T1000 (cell line): ENCODE measurements at regions not wholly inside any gene's neighbourhood (a gene's known extent, or its start where the extent isn't known, plus 50 kb on each side); places are given as distances from the start of the nearest gene placed in this dataset.

ENCODE experiments used
- DNase-seq: peaks from one replicate; lab custom pipeline; 2025; ENCODE audit warnings: mixed read lengths; lab: John Stamatoyannopoulos, UW

- no peak for DNase-seq
Measured at GRCh38 chr12:128077917-128078298, 189.1 kb upstream of the TMEM132C start.

- no peak for DNase-seq
Measured at GRCh38 chr12:128078301-128078971, 188.5 kb upstream of the TMEM132C start.

GRCh38 chr12:128079446-128079845 is 187.5 kb upstream of the TMEM132C start:
- no peak for DNase-seq

GRCh38 chr12:128083132-128083729 is 183.7 kb upstream of the TMEM132C start:
- DNase-seq = no peak

GRCh38 chr12:128088926-128089325 is 178.0 kb upstream of the TMEM132C start:
- no peak for DNase-seq

GRCh38 chr12:128089961-128090360 is 177.0 kb upstream of the TMEM132C start:
- no peak for DNase-seq

GRCh38 chr12:128091101-128091720 is 175.8 kb upstream of the TMEM132C start:
- DNase-seq = no peak

GRCh38 chr12:128091951-128092382 is 175.0 kb upstream of the TMEM132C start:
- DNase-seq = no peak

GRCh38 chr12:128098730-128099129 is 168.2 kb upstream of the TMEM132C start:
- DNase-seq = no peak

GRCh38 chr12:128103152-128103551 is 163.8 kb upstream of the TMEM132C start:
- no peak for DNase-seq

GRCh38 chr12:128109236-128109635 is 157.7 kb upstream of the TMEM132C start:
- no peak for DNase-seq

- no peak for DNase-seq
Measured at GRCh38 chr12:128109636-128110035, 157.3 kb upstream of the TMEM132C start.

GRCh38 chr12:128111333-128111732 is 155.6 kb upstream of the TMEM132C start:
- no peak for DNase-seq

GRCh38 chr12:128111951-128112350 is 155.0 kb upstream of the TMEM132C start:
- DNase-seq = no peak

GRCh38 chr12:128113250-128113649 is 153.7 kb upstream of the TMEM132C start:
- peak; percentile 83 for DNase-seq

GRCh38 chr12:128114485-128114884 is 152.5 kb upstream of the TMEM132C start:
- no peak for DNase-seq

GRCh38 chr12:128116537-128116936 is 150.4 kb upstream of the TMEM132C start:
- DNase-seq = no peak

- no peak for DNase-seq
Measured at GRCh38 chr12:128120035-128120434, 146.9 kb upstream of the TMEM132C start.

- DNase-seq = no peak
Measured at GRCh38 chr12:128121424-128121823, 145.5 kb upstream of the TMEM132C start.

- no peak for DNase-seq
Measured at GRCh38 chr12:128123096-128123495, 143.9 kb upstream of the TMEM132C start.

GRCh38 chr12:128131955-128132354 is 135.0 kb upstream of the TMEM132C start:
- no peak for DNase-seq

- no peak for DNase-seq
Measured at GRCh38 chr12:128133321-128134073, 133.5 kb upstream of the TMEM132C start.

- DNase-seq = no peak
Measured at GRCh38 chr12:128137140-128137539, 129.8 kb upstream of the TMEM132C start.
